ENCODE measurements at regions not wholly inside any gene's neighbourhood (a gene's known extent, or its start where the extent isn't known, plus 50 kb on each side); places are given as distances from the start of the nearest gene placed in this dataset.

DNA sequence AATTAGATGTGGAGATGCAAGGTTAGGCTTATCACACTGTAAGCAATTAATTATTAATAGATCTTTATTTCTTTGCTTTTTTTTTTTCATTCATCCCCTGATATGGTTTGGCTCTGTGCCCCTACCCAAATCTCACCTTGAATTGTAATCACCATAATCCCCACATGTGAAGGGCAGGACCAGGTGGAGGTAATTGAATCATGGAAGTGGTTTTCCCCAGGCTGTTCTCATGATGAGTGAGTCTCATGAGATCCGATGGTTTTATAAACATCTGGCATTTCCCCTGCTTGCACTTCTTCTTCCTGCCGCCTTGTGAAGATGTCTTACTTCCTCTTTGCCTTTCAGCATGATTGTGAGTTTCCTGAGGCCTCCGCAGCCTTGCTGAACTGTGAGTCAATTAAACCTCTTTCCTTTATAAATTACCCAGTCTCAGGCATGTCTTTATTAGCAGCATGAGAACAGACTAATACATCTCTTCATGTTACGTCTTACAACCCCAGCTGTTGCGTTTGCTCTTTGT, 333.8 kb downstream of the CDH26 start:
- no peak for DNase-seq

GRCh38 chr20:60294632-60295031, 336.4 kb downstream of the CDH26 start:
- no peak for DNase-seq

- DNase-seq = no peak
Observed at GRCh38 chr20:60295214-60295613, 337.0 kb downstream of the CDH26 start.

DNA sequence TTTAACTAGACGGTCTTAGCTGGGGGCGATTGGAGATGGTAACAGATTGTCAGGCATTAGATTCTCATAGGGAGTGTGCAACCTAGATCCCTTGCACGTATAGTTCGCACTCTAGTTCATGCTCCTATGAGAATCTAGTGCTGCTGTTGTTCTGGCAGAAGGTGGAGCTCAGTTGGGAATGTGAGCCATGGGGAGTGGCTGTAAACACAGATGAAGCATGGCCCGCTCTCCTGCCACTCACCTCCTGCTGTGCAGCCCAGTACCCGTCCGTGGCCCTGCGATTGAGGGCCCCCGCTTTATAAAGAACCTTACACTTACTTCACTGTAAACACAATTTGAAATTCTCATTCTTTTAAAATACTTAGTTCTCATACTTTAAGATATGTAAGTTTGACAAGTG, 339.4 kb downstream of the CDH26 start:
- no peak for DNase-seq

- DNase-seq = no peak
Observed at GRCh38 chr20:60298647-60299046, 340.4 kb downstream of the CDH26 start.

DNA sequence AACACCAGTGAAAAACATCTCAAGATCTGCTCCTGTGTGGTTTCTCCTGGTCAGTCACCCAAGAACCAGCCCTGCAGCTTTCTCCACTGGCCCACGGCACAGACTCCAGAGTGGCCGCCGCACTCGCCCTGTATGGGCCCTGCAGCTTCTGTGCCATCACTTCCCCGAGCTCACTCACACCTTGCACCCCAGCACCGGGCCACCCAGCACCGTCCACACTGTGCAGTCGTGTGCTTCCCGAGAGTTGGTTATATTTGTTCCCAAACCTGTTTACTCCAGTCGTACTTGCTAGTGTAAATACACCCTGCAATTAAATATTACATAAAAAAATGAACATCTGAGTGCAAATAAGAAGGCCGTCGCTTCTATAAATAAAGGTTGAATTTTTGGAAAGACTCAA, 341.7 kb downstream of the CDH26 start:
- DNase-seq = no peak

GRCh38 chr20:60300374-60300773, 342.2 kb downstream of the CDH26 start:
- no peak for DNase-seq

GRCh38 chr20:60302875-60303274, 344.7 kb downstream of the CDH26 start:
- DNase-seq = peak; percentile 2

GRCh38 chr20:60304026-60304590, 345.9 kb downstream of the CDH26 start:
- no peak for DNase-seq

- no peak for DNase-seq
Observed at GRCh38 chr20:60304931-60305330, 346.7 kb downstream of the CDH26 start.

- DNase-seq = no peak
Observed at GRCh38 chr20:60306105-60306504, 347.9 kb downstream of the CDH26 start.

- DNase-seq = no peak
Observed at GRCh38 chr20:60306551-60306950, 348.3 kb downstream of the CDH26 start.

- peak; percentile 13 for DNase-seq
Observed at GRCh38 chr20:60310560-60311349, 352.5 kb downstream of the CDH26 start.

- no peak for DNase-seq
Observed at GRCh38 chr20:60313191-60313590, 355.0 kb downstream of the CDH26 start.

GRCh38 chr20:60313614-60314013, 355.4 kb downstream of the CDH26 start:
- DNase-seq = no peak

DNA sequence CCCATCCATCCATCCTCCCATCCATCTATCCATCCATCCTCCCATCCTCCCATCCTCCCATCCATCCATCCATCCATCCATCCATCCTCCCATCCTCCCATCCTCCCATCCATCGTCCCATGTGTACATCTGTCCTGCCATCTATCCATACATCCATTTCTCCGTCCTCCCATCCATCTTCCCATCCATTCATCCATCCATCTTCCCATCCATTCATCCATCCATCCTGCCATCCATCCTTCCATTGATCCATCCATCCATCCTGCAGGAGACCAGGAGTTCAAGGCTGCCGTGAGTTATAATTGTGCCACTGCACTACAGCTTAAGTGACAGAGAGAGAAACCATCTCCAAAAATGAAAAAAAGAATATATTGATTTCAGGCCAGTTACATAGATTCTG, 356.5 kb downstream of the CDH26 start:
- DNase-seq = no peak

DNA sequence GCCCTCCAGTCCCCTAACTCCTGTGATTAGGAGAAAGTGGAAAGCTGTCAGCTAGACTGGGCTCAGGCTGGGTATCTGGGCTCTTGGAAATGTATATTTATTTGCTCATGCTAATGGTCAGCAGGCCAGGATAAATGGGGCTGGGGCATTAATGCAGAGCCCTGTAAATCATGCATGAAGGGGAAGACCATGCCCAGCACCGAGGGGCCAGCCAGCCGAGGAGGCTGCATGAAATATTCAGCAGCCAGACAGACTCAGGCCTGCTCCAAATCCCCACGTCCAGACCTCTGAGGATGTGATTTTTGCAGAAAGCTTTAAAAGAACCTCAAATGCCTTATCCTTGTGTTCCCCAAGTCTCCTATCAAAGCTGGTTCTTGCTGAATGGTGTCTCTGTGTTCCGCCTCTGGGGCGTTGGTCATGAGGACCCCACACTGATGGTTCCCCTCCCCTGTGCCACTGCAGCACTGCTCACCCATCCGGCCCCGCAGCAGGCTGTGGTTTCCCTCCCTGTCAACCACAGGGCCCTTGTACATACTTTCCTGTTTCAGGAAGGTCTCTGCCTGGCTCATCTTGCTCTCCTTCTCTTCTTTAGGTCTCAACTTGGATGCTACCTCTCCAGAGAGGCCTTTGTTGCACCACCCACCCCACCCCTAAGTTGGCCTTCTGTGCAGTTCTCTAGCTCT, 358.4 kb downstream of the CDH26 start:
- DNase-seq = no peak

- DNase-seq = no peak
Observed at GRCh38 chr20:60317401-60317800, 359.2 kb downstream of the CDH26 start.

- DNase-seq = no peak
Observed at GRCh38 chr20:60321601-60322000, 363.4 kb downstream of the CDH26 start.

GRCh38 chr20:60326821-60327220, 368.6 kb downstream of the CDH26 start:
- DNase-seq = no peak

- DNase-seq = no peak
Observed at GRCh38 chr20:60327971-60328660, 369.9 kb downstream of the CDH26 start.

DNA sequence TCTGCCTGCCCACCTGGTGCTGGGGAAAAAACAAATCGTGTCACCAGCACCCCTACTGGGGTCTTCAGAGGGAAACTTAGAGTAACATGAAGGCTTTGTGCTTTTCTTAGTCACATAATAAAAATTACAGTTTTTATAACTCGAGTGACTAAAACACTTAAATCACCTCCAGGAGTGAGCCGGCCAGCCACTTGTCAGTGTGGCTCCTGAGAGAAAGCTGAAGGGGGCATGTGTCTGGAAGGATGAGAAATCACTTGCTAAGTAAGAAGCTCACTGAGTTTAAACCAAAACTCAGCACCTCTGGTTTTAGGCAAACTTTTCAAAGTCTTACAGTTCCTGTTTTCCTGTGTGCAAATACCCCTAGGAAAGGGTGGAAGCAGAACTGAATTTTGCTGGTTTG, 372.2 kb downstream of the CDH26 start:
- DNase-seq = no peak

GRCh38 chr20:60331688-60332300, 373.6 kb downstream of the CDH26 start:
- peak; percentile 6 for DNase-seq

Data from DMS79 treated with DMSO at 0.1 percent for 48 hours (cell line).